ENCODE measurements at regions not wholly inside any gene's neighbourhood (a gene's known extent, or its start where the extent isn't known, plus 50 kb on each side); places are given as distances from the start of the nearest gene placed in this dataset.

DNA sequence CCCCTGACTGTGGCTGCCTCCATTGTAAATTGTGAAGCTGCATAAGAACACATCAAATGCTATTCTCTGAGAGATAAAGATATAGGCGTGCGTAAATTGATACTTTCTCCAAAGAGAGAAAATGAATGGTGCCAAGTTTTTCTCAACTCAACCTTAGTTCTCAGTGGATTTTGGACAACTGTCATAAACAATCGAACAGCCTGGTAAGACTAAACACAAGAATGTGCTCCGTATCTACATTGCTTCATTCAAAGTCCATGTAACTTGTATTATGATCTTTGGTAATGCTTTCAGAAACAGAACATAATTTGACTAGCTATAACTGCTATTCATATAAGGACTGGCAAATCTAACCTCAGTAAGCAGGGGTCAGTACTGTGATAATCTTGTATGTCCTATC is 429.1 kb downstream of the SEMA3D start:
- TF ChIP-seq CTCF (IDR thresholded peaks at IDR 0.05) (no peak), POLR2A (IDR thresholded peaks at IDR 0.05) (no peak), EP300 (IDR thresholded peaks at IDR 0.05) (no peak)

Measured in ovary (tissue), 3 donors.